ELR (cell line): ENCODE measurements at regions not wholly inside any gene's neighbourhood (a gene's known extent, or its start where the extent isn't known, plus 50 kb on each side); places are given as distances from the start of the nearest gene placed in this dataset.
A peak's percentile ranks its signal among the peaks of the same experiment; 100 is the strongest.

Experiments
- DNase-seq: peaks from one replicate; pipeline ENCODE4 v3.0.0-alpha.2; 2015; ENCODE audit warnings: low read depth

DNA sequence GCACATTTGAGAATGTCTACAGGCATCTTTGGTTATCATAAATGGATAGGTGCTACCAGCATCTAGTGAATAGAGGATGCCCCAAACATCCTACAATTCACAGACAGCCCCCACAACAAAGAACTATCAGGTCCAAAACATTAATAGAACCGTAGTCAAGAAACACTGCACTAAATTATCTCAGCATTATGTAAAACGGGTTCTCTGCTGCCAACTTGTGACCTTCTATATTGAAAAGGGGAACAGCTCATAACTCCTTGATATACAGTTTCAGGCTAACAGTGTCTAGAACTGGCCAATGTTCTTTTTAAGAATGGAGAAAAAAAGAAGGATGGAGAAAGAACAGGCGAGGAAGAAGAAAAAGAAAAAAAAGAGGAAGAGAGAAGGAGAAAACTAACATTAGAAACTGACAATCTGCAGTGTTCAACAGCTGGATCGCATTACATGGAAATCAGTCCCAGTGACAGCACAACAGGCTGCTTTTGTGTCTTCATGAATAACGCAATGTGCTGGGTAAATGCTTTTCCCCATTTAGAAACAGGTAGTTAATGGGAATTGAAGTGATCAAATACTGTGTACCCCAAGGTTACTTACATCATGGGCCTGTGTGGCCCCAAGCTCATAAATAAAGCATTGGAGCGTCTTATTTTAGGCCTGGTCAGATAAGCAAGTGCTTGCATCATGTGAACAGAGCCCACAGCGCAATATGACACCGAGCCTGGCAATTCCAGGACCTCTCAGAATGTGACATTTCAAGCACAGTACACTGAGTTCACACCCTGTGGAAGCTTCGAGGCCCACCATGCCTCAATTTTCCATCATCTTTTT is 339.5 kb downstream of the DHX15 start:
- no peak for DNase-seq

GRCh38 chr4:24243641-24244040 is 340.7 kb downstream of the DHX15 start:
- DNase-seq: no peak

GRCh38 chr4:24241511-24241910 is 342.8 kb downstream of the DHX15 start:
- no peak for DNase-seq

- no peak for DNase-seq
Measured at GRCh38 chr4:24240655-24241054, 343.7 kb downstream of the DHX15 start.

GRCh38 chr4:24237709-24238108 is 346.6 kb downstream of the DHX15 start:
- DNase-seq: no peak

- DNase-seq: no peak
Measured at GRCh38 chr4:24236532-24236931, 346.7 kb upstream of the PPARGC1A start.

DNA sequence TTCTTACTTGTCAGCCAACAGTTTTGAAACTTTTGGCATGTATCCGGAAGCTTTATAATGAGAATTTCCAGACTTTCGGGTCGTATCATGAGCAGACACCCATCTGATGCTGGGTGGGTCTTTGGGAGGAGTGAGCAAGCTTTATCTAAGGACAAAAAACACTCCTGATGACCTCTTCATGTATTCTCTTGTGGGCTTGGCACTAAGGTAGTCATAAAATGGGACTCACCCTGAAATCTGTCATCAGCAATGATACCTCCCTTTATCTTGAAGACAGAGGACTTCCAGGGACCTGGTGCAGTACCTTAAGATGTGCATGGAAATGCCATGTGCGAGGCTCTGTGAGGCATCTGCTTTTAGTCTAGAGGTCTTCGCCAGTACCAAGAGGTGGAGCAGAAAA is 346.3 kb upstream of the PPARGC1A start:
- no peak for DNase-seq

- no peak for DNase-seq
Measured at GRCh38 chr4:24235618-24236017, 345.8 kb upstream of the PPARGC1A start.

DNA sequence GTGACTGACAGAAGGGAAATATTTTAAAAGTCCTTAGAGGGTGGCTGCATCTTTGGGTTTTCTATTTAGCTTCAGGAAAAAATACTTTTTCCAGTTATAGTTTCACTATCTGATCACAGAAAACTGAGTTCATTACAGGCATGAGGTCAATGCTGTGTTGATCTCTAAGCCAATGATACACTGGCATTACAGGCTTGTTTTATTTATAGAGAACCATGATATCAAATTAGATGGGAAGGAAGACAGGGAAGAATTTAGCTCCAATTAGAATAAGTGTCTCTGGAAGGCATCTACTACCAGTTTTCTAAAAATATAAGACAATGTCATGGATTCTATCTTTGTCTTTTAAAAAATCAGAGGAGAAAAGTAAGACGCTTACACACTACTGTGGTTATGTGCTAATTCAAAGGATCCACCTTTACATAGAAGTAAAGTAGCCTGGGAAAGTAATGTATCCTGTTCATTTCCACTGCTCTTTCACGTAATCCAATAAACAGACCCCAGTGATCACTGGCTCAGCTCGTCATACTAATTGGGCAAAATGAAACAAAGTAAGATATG is 344.5 kb upstream of the PPARGC1A start:
- DNase-seq: no peak

- DNase-seq: no peak
Measured at GRCh38 chr4:24230955-24231354, 341.1 kb upstream of the PPARGC1A start.

- peak; percentile 23 for DNase-seq
Measured at GRCh38 chr4:24229978-24230377, 340.1 kb upstream of the PPARGC1A start.

- no peak for DNase-seq
Measured at GRCh38 chr4:24228692-24229091, 338.8 kb upstream of the PPARGC1A start.

DNA sequence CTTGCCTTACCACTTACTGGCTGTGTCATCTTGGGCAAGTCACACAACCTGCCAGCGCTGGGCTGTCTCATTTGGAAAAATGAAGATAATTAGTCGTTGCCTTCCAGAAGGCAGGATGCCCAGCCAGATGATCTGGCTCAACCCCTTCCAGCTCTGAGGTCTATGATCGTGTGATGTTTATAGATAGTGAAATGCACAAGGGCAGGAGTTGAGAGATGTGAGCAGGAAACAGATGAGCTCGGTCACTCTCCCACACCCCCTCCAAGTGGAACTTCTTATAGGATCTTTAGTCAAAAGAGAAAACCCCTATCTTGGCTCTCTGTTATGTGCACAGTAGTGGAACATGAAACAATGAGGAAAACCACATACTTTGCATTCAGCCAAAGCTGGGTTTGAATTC is 336.8 kb upstream of the PPARGC1A start:
- no peak for DNase-seq

- DNase-seq: peak; percentile 25
Measured at GRCh38 chr4:24226023-24226422, 336.2 kb upstream of the PPARGC1A start.

DNA sequence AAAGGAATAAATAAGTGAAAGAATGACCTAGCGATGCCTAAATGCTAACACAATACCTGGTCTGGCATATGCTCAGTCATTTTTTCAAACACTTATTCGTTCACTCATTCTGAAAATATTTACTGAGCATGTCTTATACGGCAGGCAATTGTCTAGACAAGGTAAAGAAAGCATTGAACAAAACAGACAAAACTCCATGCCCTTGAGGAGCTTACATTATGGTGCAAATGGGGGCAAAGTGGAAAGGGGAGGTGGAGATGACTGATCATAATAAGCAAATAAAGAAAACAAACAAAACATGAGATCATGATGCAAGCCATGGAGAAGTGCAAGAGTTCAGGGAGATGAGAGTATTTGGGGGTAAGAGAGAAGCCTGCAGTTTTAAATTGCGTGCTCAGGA is 334.6 kb upstream of the PPARGC1A start:
- DNase-seq: no peak

DNA sequence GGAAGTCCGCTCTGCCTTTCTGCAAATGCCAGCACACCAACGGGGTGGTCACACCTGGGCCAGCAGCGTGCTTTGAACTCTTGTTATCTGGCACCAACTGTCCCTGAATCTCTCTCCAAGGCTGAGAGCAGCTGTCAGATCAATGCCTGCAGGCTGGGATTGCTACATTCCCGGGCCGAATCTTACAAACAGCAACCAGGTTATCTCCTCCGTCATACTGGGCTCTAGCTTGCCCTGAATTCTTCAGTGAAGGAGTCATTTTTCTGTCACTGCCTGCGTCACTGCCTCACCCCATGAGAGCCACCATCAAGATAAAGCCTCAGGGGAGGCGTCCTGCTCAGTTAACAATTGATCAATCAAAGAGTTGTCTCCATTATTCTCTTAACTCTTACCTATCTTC is 329.4 kb upstream of the PPARGC1A start:
- no peak for DNase-seq

DNA sequence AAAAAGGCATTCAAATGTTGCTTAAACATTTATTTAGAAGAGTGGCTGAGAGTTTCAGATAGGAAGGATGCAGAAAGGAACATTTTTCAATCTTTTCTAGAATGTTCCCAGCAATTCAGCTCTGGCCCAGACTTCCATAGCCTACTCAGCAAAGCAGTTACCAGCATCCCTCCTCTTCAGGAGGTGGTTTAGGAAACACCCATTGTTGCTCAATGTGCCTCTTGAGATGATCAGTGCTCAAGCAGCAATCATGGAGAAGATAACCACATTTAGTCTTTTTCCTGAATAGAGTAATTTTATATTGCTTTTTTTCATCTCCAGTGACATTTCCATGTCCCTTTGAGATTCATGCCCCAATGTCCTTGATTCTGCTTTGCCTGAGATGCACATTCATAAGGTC is 328.7 kb upstream of the PPARGC1A start:
- DNase-seq: no peak

DNA sequence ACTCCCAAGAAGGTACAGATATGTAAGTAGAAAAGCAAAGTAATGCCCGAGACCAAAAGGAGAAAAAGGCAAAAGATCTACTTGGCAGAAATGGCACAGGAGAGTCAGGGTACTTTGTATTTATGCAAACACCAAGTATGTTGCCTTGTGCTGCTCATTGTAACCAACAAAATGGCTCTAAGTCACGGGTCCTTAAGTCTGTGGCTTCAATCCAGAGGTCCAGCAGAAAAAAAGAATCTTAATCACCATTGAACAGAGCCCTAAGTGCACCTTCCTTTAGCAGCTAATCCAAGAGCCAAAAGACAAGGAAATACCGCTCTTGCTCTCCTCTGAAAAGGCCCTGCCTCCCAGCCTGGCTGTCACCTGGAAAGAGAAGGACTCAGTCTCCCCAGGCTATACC is 324.9 kb upstream of the PPARGC1A start:
- DNase-seq: no peak

DNA sequence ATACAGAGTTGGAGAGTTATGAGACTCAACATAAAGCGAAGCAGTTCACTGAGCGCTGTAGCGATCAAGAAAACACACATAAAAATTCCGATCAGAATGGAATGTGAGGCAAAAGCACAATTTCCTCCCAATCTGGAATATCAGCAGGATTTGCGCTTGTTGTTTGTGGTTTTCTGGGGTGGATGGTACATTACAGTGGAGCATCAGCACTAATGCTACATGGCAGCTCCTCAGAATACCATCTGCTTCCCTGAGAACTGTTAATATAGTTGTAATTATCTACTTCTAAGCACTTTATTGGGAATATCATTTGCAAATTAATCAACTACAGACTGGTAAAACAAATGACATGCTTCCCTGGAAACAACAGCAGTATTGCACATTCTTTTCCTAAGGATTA is 324.1 kb upstream of the PPARGC1A start:
- no peak for DNase-seq

DNA sequence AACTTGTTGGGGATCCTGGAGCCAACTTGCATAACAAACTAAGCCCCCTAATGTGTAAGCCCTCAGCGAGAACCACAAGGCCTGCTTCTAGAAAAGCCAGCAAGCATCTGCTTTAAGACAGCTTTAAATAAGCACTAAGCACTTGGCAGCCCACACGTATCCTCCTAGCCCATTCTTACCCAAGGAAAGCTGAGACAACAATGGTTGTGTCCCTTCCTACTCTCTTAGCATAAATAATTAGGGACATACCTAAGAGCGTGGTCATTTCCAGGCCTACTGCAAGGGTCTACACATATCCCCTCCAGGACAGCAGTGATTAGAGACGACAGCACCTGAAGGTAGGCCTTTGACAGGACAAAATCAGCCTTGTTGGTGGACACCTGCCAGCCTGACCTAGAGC is 322.8 kb upstream of the PPARGC1A start:
- no peak for DNase-seq

GRCh38 chr4:24211856-24212255 is 322.0 kb upstream of the PPARGC1A start:
- DNase-seq: peak; percentile 32

GRCh38 chr4:24210332-24210902 is 320.6 kb upstream of the PPARGC1A start:
- peak; percentile 50 for DNase-seq

- no peak for DNase-seq
Measured at GRCh38 chr4:24209906-24210305, 320.1 kb upstream of the PPARGC1A start.

DNA sequence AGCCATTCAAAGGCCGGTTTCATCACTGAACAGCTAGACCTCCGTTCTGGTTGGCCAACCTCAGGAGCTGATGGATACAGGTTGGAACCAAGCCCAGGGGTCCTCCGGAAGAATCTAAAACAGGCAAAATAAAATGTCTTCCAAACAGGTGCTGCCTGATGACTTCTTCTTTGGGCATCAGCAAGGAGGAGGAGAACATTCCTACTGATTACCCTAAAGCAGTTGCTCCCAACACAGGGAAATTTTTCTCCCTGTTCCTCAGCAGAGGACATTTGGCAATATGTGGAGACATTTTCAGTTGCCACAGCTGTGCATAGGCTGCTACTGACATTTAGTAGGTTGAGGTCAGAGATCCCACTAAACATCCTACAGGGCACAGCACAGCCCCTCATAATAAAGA is 319.3 kb upstream of the PPARGC1A start:
- DNase-seq: no peak
